ENCODE measurements at regions not wholly inside any gene's neighbourhood (a gene's known extent, or its start where the extent isn't known, plus 50 kb on each side); places are given as distances from the start of the nearest gene placed in this dataset.

GRCh38 chr1:59139396-59139795, 157.5 kb upstream of the FGGY start:
- Mint-ChIP-seq H3K36me3 (no peaks in the 10 kb centered on the region), H3K27ac (no peak overlapping the region), H3K4me1 (peaks cover 12% of the 10 kb centered on the region), H3K9me3 (no peaks in the 10 kb centered on the region), H3K27me3 (no peaks in the 10 kb centered on the region), H3K4me3 (no peak overlapping the region)
- DNase-seq = no peak

- H3K4me3 Mint-ChIP-seq = no peak overlapping the region
- H3K27ac Mint-ChIP-seq = no peak overlapping the region
- H3K27me3 Mint-ChIP-seq = no peaks in the 10 kb centered on the region
- no peak for DNase-seq
- peaks cover 15% of the 10 kb centered on the region for H3K4me1 Mint-ChIP-seq
- H3K9me3 Mint-ChIP-seq = no peaks in the 10 kb centered on the region
- H3K36me3 Mint-ChIP-seq = no peaks in the 10 kb centered on the region
Observed at GRCh38 chr1:59141267-59141863, 155.5 kb upstream of the FGGY start.

- Mint-ChIP-seq H3K4me1 (peaks cover 22% of the 10 kb centered on the region), H3K36me3 (no peaks in the 10 kb centered on the region), H3K27ac (no peak overlapping the region), H3K27me3 (no peaks in the 10 kb centered on the region), H3K9me3 (no peaks in the 10 kb centered on the region), H3K4me3 (no peak overlapping the region)
- DNase-seq = no peak
Observed at GRCh38 chr1:59142311-59143132, 154.4 kb upstream of the FGGY start.

GRCh38 chr1:59143133-59143487, 153.8 kb upstream of the FGGY start:
- no peak for DNase-seq
- no peaks in the 10 kb centered on the region for H3K36me3 Mint-ChIP-seq
- H3K4me3 Mint-ChIP-seq = no peak overlapping the region
- no peaks in the 10 kb centered on the region for H3K27me3 Mint-ChIP-seq
- no peaks in the 10 kb centered on the region for H3K9me3 Mint-ChIP-seq
- H3K27ac Mint-ChIP-seq = no peak overlapping the region
- H3K4me1 Mint-ChIP-seq = peaks cover 20% of the 10 kb centered on the region

- Mint-ChIP-seq H3K9me3 (no peaks in the 10 kb centered on the region), H3K36me3 (no peaks in the 10 kb centered on the region), H3K27me3 (no peaks in the 10 kb centered on the region), H3K4me1 (peaks cover 15% of the 10 kb centered on the region), H3K27ac (no peak overlapping the region), H3K4me3 (no peak overlapping the region)
- DNase-seq = no peak
Observed at GRCh38 chr1:59143811-59144210, 153.1 kb upstream of the FGGY start.

GRCh38 chr1:59144959-59145358, 151.9 kb upstream of the FGGY start:
- Mint-ChIP-seq H3K9me3 (no peaks in the 10 kb centered on the region), H3K4me3 (no peak overlapping the region), H3K27ac (no peak overlapping the region), H3K4me1 (peaks cover 15% of the 10 kb centered on the region), H3K27me3 (no peaks in the 10 kb centered on the region), H3K36me3 (no peaks in the 10 kb centered on the region)
- no peak for DNase-seq

- Mint-ChIP-seq H3K36me3 (no peaks in the 10 kb centered on the region), H3K4me3 (peak overlapping the region; percentile 80), H3K4me1 (peaks cover 21% of the 10 kb centered on the region), H3K27me3 (no peaks in the 10 kb centered on the region), H3K27ac (peak overlapping the region; percentile 85), H3K9me3 (no peaks in the 10 kb centered on the region)
- no peak for DNase-seq
Observed at GRCh38 chr1:59146056-59146455, 150.8 kb upstream of the FGGY start.

- peak; percentile 64 for DNase-seq
- Mint-ChIP-seq H3K27me3 (no peaks in the 10 kb centered on the region), H3K36me3 (no peaks in the 10 kb centered on the region), H3K27ac (peak overlapping the region; percentile 85), H3K4me3 (peak overlapping the region; percentile 80), H3K9me3 (no peaks in the 10 kb centered on the region), H3K4me1 (peaks cover 21% of the 10 kb centered on the region)
Observed at GRCh38 chr1:59146651-59147358, 150.1 kb upstream of the FGGY start.

GRCh38 chr1:59149435-59149834, 147.5 kb upstream of the FGGY start:
- no peak overlapping the region for H3K27ac Mint-ChIP-seq
- H3K36me3 Mint-ChIP-seq = no peaks in the 10 kb centered on the region
- H3K9me3 Mint-ChIP-seq = no peaks in the 10 kb centered on the region
- no peaks in the 10 kb centered on the region for H3K27me3 Mint-ChIP-seq
- no peak for DNase-seq
- no peak overlapping the region for H3K4me3 Mint-ChIP-seq
- H3K4me1 Mint-ChIP-seq = peaks cover 16% of the 10 kb centered on the region

GRCh38 chr1:59150577-59151386, 146.1 kb upstream of the FGGY start:
- Mint-ChIP-seq H3K4me3 (no peak overlapping the region), H3K27ac (no peak overlapping the region), H3K27me3 (no peaks in the 10 kb centered on the region), H3K36me3 (no peaks in the 10 kb centered on the region), H3K9me3 (no peaks in the 10 kb centered on the region), H3K4me1 (peaks cover 16% of the 10 kb centered on the region)
- DNase-seq = peak; percentile 10

GRCh38 chr1:59151387-59151761, 145.5 kb upstream of the FGGY start:
- Mint-ChIP-seq H3K27ac (no peak overlapping the region), H3K36me3 (no peaks in the 10 kb centered on the region), H3K27me3 (no peaks in the 10 kb centered on the region), H3K9me3 (no peaks in the 10 kb centered on the region), H3K4me1 (peaks cover 13% of the 10 kb centered on the region), H3K4me3 (no peak overlapping the region)
- DNase-seq = no peak

- peaks cover 11% of the 10 kb centered on the region for H3K4me1 Mint-ChIP-seq
- no peak overlapping the region for H3K27ac Mint-ChIP-seq
- no peaks in the 10 kb centered on the region for H3K27me3 Mint-ChIP-seq
- no peaks in the 10 kb centered on the region for H3K9me3 Mint-ChIP-seq
- H3K36me3 Mint-ChIP-seq = no peaks in the 10 kb centered on the region
- H3K4me3 Mint-ChIP-seq = no peak overlapping the region
- no peak for DNase-seq
Observed at GRCh38 chr1:59151860-59152259, 145.0 kb upstream of the FGGY start.

GRCh38 chr1:59152511-59152910, 144.4 kb upstream of the FGGY start:
- Mint-ChIP-seq H3K9me3 (no peaks in the 10 kb centered on the region), H3K36me3 (no peaks in the 10 kb centered on the region), H3K4me1 (peaks cover 6% of the 10 kb centered on the region), H3K27ac (no peak overlapping the region), H3K27me3 (no peaks in the 10 kb centered on the region), H3K4me3 (no peak overlapping the region)
- no peak for DNase-seq

- Mint-ChIP-seq H3K36me3 (peaks cover 1% of the 10 kb centered on the region), H3K4me1 (peaks cover 6% of the 10 kb centered on the region), H3K9me3 (peaks cover 7% of the 10 kb centered on the region), H3K27me3 (no peaks in the 10 kb centered on the region), H3K27ac (no peak overlapping the region), H3K4me3 (no peak overlapping the region)
- DNase-seq = no peak
Observed at GRCh38 chr1:59154401-59154800, 142.5 kb upstream of the FGGY start.

GRCh38 chr1:59155351-59155750, 141.5 kb upstream of the FGGY start:
- H3K27me3 Mint-ChIP-seq = no peaks in the 10 kb centered on the region
- H3K4me1 Mint-ChIP-seq = peaks cover 6% of the 10 kb centered on the region
- peaks cover 1% of the 10 kb centered on the region for H3K36me3 Mint-ChIP-seq
- H3K27ac Mint-ChIP-seq = no peak overlapping the region
- DNase-seq = no peak
- H3K4me3 Mint-ChIP-seq = no peak overlapping the region
- H3K9me3 Mint-ChIP-seq = peaks cover 7% of the 10 kb centered on the region
